COLO668 (cell line): ENCODE measurements at regions not wholly inside any gene's neighbourhood (a gene's known extent, or its start where the extent isn't known, plus 50 kb on each side); places are given as distances from the start of the nearest gene placed in this dataset.
"Not testable (repeated sequence)": the region's sequence is repeated elsewhere in the genome, so short reads cannot be mapped to it uniquely, and the experiment has no call there.

Experiments used
- DNase-seq: peaks from one replicate; lab custom pipeline; 2025; ENCODE audit not compliant: unreplicated experiment; lab: John Stamatoyannopoulos, UW

GRCh38 chr2:219831957-219832356 lies 204.5 kb downstream of the SLC4A3 start:
- DNase-seq, result no peak

- DNase-seq, result no peak
Measured at GRCh38 chr2:219832904-219833303, 205.5 kb downstream of the SLC4A3 start.

- DNase-seq, result no peak
Measured at GRCh38 chr2:219835493-219835892, 208.1 kb downstream of the SLC4A3 start.

GRCh38 chr2:219836647-219837177 lies 209.3 kb downstream of the SLC4A3 start:
- peak; percentile 29 for DNase-seq

GRCh38 chr2:219844401-219845091 lies 217.1 kb downstream of the SLC4A3 start:
- peak; percentile 26 for DNase-seq

- DNase-seq, result no peak
Measured at GRCh38 chr2:219848882-219849281, 221.5 kb downstream of the SLC4A3 start.

GRCh38 chr2:219851169-219851568 lies 223.7 kb downstream of the SLC4A3 start:
- no peak for DNase-seq

GRCh38 chr2:219851801-219852481 lies 224.5 kb downstream of the SLC4A3 start:
- no peak for DNase-seq

GRCh38 chr2:219852626-219853025 lies 225.2 kb downstream of the SLC4A3 start:
- no peak for DNase-seq

GRCh38 chr2:219856602-219857001 lies 229.2 kb downstream of the SLC4A3 start:
- no peak for DNase-seq

- DNase-seq, result no peak
Measured at GRCh38 chr2:219857751-219858150, 230.3 kb downstream of the SLC4A3 start.

- DNase-seq, result no peak
Measured at GRCh38 chr2:219861307-219861706, 233.9 kb downstream of the SLC4A3 start.

- DNase-seq, result no peak
Measured at GRCh38 chr2:219864154-219864553, 236.7 kb downstream of the SLC4A3 start.

GRCh38 chr2:219868635-219869034 lies 241.2 kb downstream of the SLC4A3 start:
- DNase-seq, result no peak

GRCh38 chr2:219870041-219870440 lies 242.6 kb downstream of the SLC4A3 start:
- no peak for DNase-seq

- DNase-seq, result no peak
Measured at GRCh38 chr2:219871351-219871750, 243.9 kb downstream of the SLC4A3 start.

- no peak for DNase-seq
Measured at GRCh38 chr2:219875036-219875435, 247.6 kb downstream of the SLC4A3 start.

GRCh38 chr2:219875986-219876385 lies 248.6 kb downstream of the SLC4A3 start:
- DNase-seq, result not testable (repeated sequence)

GRCh38 chr2:219876931-219877330 lies 249.5 kb downstream of the SLC4A3 start:
- DNase-seq, result no peak

GRCh38 chr2:219877728-219878127 lies 250.3 kb downstream of the SLC4A3 start:
- DNase-seq, result no peak

GRCh38 chr2:219878516-219878915 lies 251.1 kb downstream of the SLC4A3 start:
- DNase-seq, result no peak

- DNase-seq, result no peak
Measured at GRCh38 chr2:219881851-219882250, 254.4 kb downstream of the SLC4A3 start.
